H9 (cell line): ENCODE measurements at regions not wholly inside any gene's neighbourhood (a gene's known extent, or its start where the extent isn't known, plus 50 kb on each side); places are given as distances from the start of the nearest gene placed in this dataset.

ENCODE experiments used
- DNase-seq: peaks from one replicate; pipeline ENCODE4 v3.0.0-alpha.2; 2017
- H2AFZ ChIP-seq: one replicate; pipeline ENCODE4 v1.6.1; 2013; ENCODE audit warnings: mild to moderate bottlenecking, low read length, control low read depth, moderate library complexity
- H2AK5ac ChIP-seq: 2 replicates; pipeline ENCODE4 v1.6.1; 2013; ENCODE audit warnings: low read length, control low read depth, mixed read lengths; ENCODE audit not compliant: insufficient read length
- H2BK120ac ChIP-seq: one replicate; pipeline ENCODE4 v1.6.1; 2013; ENCODE audit warnings: low read depth, mild to moderate bottlenecking, low read length, control low read depth, inconsistent platforms; ENCODE audit not compliant: poor library complexity, severe bottlenecking
- H2BK12ac ChIP-seq: 2 replicates; pipeline ENCODE4 v1.6.1; 2013; ENCODE audit warnings: low read length, control low read depth, mixed read lengths, low read depth; ENCODE audit not compliant: insufficient read length
- H2BK15ac ChIP-seq: 2 replicates; pipeline ENCODE4 v1.6.1; 2013; ENCODE audit warnings: low read depth, low read length, control low read depth
- H2BK20ac ChIP-seq: one replicate; pipeline ENCODE4 v1.6.1; 2013; ENCODE audit warnings: low read depth, mild to moderate bottlenecking, low read length, control low read depth, inconsistent platforms; ENCODE audit not compliant: poor library complexity, severe bottlenecking
- H2BK5ac ChIP-seq: 2 replicates; pipeline ENCODE4 v1.6.1; 2013; ENCODE audit warnings: low read length, control low read depth, mixed read lengths; ENCODE audit not compliant: insufficient read length
- H3K14ac ChIP-seq: 2 replicates; pipeline ENCODE4 v1.6.1; 2013; ENCODE audit warnings: low read length, control low read depth; ENCODE audit not compliant: insufficient read depth
- H3K18ac ChIP-seq: 2 replicates; pipeline ENCODE4 v1.6.1; 2013; ENCODE audit warnings: low read depth, mild to moderate bottlenecking, mixed read lengths, low read length, control low read depth; ENCODE audit not compliant: insufficient read length
- H3K23ac ChIP-seq: 2 replicates; pipeline ENCODE4 v1.6.1; 2013; ENCODE audit warnings: low read length, control low read depth, mixed read lengths, low read depth; ENCODE audit not compliant: insufficient read length
- H3K23me2 ChIP-seq: 2 replicates; pipeline ENCODE4 v1.6.1; 2013; ENCODE audit warnings: low read depth, mild to moderate bottlenecking, mixed read lengths, low read length, control low read depth; ENCODE audit not compliant: insufficient read length, poor library complexity, severe bottlenecking
- H3K27ac ChIP-seq: 2 replicates; pipeline ENCODE4 v1.5.1; 2013; ENCODE audit warnings: low read length, control low read depth, mixed read lengths, low read depth; ENCODE audit not compliant: insufficient read length
- H3K27me3 ChIP-seq: 2 replicates; pipeline ENCODE4 v1.6.1; 2013; ENCODE audit warnings: low read length, control low read depth, inconsistent platforms; ENCODE audit not compliant: insufficient read depth
- H3K4ac ChIP-seq: 2 replicates; pipeline ENCODE4 v1.6.1; 2013; ENCODE audit warnings: low read depth, mild to moderate bottlenecking, control low read depth, inconsistent platforms, low read length, moderate library complexity
- H3K4me1 ChIP-seq: 2 replicates; pipeline ENCODE4 v1.6.1; 2013; ENCODE audit warnings: low read length, control low read depth, inconsistent platforms; ENCODE audit not compliant: insufficient read depth
- H3K4me2 ChIP-seq: 2 replicates; pipeline ENCODE4 v1.6.1; 2013; ENCODE audit warnings: low read length, control low read depth, mixed read lengths; ENCODE audit not compliant: insufficient read length, insufficient read depth
- H3K56ac ChIP-seq: 2 replicates; pipeline ENCODE4 v1.6.1; 2013; ENCODE audit warnings: low read depth, mild to moderate bottlenecking, mixed read lengths, low read length, control low read depth; ENCODE audit not compliant: insufficient read length
- H3K79me1 ChIP-seq: 2 replicates; pipeline ENCODE4 v1.6.1; 2013; ENCODE audit warnings: low read depth, mild to moderate bottlenecking, moderate library complexity, low read length, control low read depth, inconsistent platforms; ENCODE audit not compliant: insufficient read depth, poor library complexity, severe bottlenecking
- H3K79me2 ChIP-seq: 2 replicates; pipeline ENCODE4 v1.6.1; 2013; ENCODE audit warnings: low read length, control low read depth, inconsistent platforms; ENCODE audit not compliant: insufficient read depth
- H3K9ac ChIP-seq: 2 replicates; pipeline ENCODE4 v1.6.1; 2013; ENCODE audit warnings: low read length, control low read depth, mixed read lengths; ENCODE audit not compliant: insufficient read length; ENCODE audit errors: extremely low read depth
- H3K9me3 ChIP-seq: one replicate; pipeline ENCODE4 v1.6.1; 2013; ENCODE audit warnings: low read depth, low read length, inconsistent platforms; ENCODE audit not compliant: control insufficient read depth
- H3T11ph ChIP-seq: one replicate; pipeline ENCODE4 v1.6.1; 2013; ENCODE audit warnings: mild to moderate bottlenecking, low read length, control low read depth, inconsistent platforms
- H4K20me1 ChIP-seq: one replicate; pipeline ENCODE4 v1.6.1; 2013; ENCODE audit not compliant: control insufficient read depth, insufficient read length, insufficient read depth
- H4K5ac ChIP-seq: 2 replicates; pipeline ENCODE4 v1.6.1; 2013; ENCODE audit warnings: low read depth, mild to moderate bottlenecking, mixed read lengths, low read length, control low read depth; ENCODE audit not compliant: insufficient read length
- H4K8ac ChIP-seq: replicated peaks from 2 replicates; pipeline ENCODE4 v1.6.1; 2013; ENCODE audit warnings: low read length, control low read depth, mixed read lengths, low read depth; ENCODE audit not compliant: insufficient read length
- H4K91ac ChIP-seq: 2 replicates; pipeline ENCODE4 v1.6.1; 2013; ENCODE audit warnings: low read depth, mild to moderate bottlenecking, moderate library complexity, mixed read lengths, low read length, control low read depth; ENCODE audit not compliant: insufficient read length
- H3K27ac Mint-ChIP-seq, 3 experiments: 2 replicates in 2 of 3; 3 replicates in 1 of 3; pipeline ENCODE4 v1.8.0; 2020 to 2021; ENCODE audit warnings: mixed read lengths in 3 of 3, mild to moderate bottlenecking in 1 of 3, moderate library complexity in 1 of 3
- H3K27me3 Mint-ChIP-seq: 2 replicates; pipeline ENCODE4 v1.8.0; 2021; ENCODE audit warnings: low read depth, mild to moderate bottlenecking, moderate library complexity, mixed read lengths
- H3K36me3 Mint-ChIP-seq, 3 experiments: 2 replicates in 2 of 3; 3 replicates in 1 of 3; pipeline ENCODE4 v1.8.0; 2020 to 2021; ENCODE audit warnings: low read depth in 3 of 3, mixed read lengths in 3 of 3; ENCODE audit not compliant: insufficient read depth in 1 of 3
- H3K4me1 Mint-ChIP-seq, 2 experiments: 2 replicates each; pipeline ENCODE4 v1.8.0; 2020; ENCODE audit warnings: mixed read lengths in 2 of 2
- H3K4me3 Mint-ChIP-seq, 2 experiments: 2 replicates in 1 of 2; 3 replicates in 1 of 2; pipeline ENCODE4 v1.8.0; 2020 to 2021; ENCODE audit warnings: mild to moderate bottlenecking in 2 of 2, mixed read lengths in 2 of 2, moderate library complexity in 1 of 2
- H3K9me3 Mint-ChIP-seq, 2 experiments: 2 replicates in 1 of 2; 3 replicates in 1 of 2; pipeline ENCODE4 v1.8.0; 2020; ENCODE audit warnings: mild to moderate bottlenecking in 2 of 2, mixed read lengths in 2 of 2, moderate library complexity in 1 of 2
- CTCF ChIP-seq: fragments of 200-600 bp; sonication (generic); conservative IDR thresholded peaks from 3 replicates; pipeline ENCODE4 v1.8.0; 2021; ENCODE audit warnings: antibody characterized with exemption, mild to moderate bottlenecking
- WGBS: extraction: QIAGEN DNeasy Blood & Tissue Kit; methylation state at CpG from one replicate; pipeline ENCODE4 v1.1.7; 2013; ENCODE audit warnings: missing lambda C conversion rate, low lambda C conversion rate, mixed read lengths; ENCODE audit not compliant: insufficient read length; ENCODE audit errors: extremely low coverage; 5-methylcytosine and 5-hydroxymethylcytosine counted together

- no peak for DNase-seq
- Histone ChIP-seq H3K14ac (no peak overlapping the region), H2BK15ac (no peak overlapping the region), H3K9ac (no peak overlapping the region), H2BK5ac (no peak overlapping the region), H3K79me2 (no peaks in the 10 kb centered on the region), H4K20me1 (no peaks in the 10 kb centered on the region), H2BK120ac (no peak overlapping the region), H3K4me1 (no peaks in the 10 kb centered on the region), H3K27me3 (no peaks in the 10 kb centered on the region), H3K9me3 (no peaks in the 10 kb centered on the region), H4K8ac (no peak overlapping the region), H2AK5ac (no peak overlapping the region), H2BK20ac (no peak overlapping the region), H3K79me1 (no peaks in the 10 kb centered on the region), H3K27ac (no peak overlapping the region), H3K4ac (no peak overlapping the region), H2BK12ac (no peak overlapping the region), H3K4me2 (no peak overlapping the region), H3K23me2 (no peaks in the 10 kb centered on the region), H4K5ac (no peak overlapping the region), H3K56ac (no peak overlapping the region), H4K91ac (no peak overlapping the region), H3T11ph (no peak overlapping the region), H2AFZ (no peak overlapping the region), H3K18ac (no peak overlapping the region), H3K23ac (no peak overlapping the region)
- Mint-ChIP-seq H3K36me3 (peaks cover 0 to 5% (median 0%) of the 10 kb centered on the region in 3 experiments; a peak in 2 of 7 replicates), H3K27ac (no peak overlapping the region), H3K4me1 (peaks cover 4 to 6% of the 10 kb centered on the region in 2 experiments; a peak in 3 of 4 replicates), H3K27me3 (no peaks in the 10 kb centered on the region), H3K4me3 (no peak overlapping the region), H3K9me3 (no peaks in the 10 kb centered on the region)
- no CpG with 5 or more reads among the region's 3 CpGs for WGBS
- TF ChIP-seq CTCF = no peak
Observed at GRCh38 chr10:65346466-65346865, 1579.4 kb upstream of the LRRTM3 start.
